ENCODE measurements at regions not wholly inside any gene's neighbourhood (a gene's known extent, or its start where the extent isn't known, plus 50 kb on each side); places are given as distances from the start of the nearest gene placed in this dataset.

- TF ChIP-seq, protein P1, sequence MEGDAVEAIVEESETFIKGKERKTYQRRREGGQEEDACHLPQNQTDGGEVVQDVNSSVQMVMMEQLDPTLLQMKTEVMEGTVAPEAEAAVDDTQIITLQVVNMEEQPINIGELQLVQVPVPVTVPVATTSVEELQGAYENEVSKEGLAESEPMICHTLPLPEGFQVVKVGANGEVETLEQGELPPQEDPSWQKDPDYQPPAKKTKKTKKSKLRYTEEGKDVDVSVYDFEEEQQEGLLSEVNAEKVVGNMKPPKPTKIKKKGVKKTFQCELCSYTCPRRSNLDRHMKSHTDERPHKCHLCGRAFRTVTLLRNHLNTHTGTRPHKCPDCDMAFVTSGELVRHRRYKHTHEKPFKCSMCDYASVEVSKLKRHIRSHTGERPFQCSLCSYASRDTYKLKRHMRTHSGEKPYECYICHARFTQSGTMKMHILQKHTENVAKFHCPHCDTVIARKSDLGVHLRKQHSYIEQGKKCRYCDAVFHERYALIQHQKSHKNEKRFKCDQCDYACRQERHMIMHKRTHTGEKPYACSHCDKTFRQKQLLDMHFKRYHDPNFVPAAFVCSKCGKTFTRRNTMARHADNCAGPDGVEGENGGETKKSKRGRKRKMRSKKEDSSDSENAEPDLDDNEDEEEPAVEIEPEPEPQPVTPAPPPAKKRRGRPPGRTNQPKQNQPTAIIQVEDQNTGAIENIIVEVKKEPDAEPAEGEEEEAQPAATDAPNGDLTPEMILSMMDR (IDR thresholded peaks at IDR 0.05) = no peak
- TF ChIP-seq EZH2 (IDR thresholded peaks at IDR 0.05) = no peak
Observed at GRCh38 chr7:9280088-9280487, 846.7 kb downstream of the NXPH1 start.
